ENCODE measurements at regions not wholly inside any gene's neighbourhood (a gene's known extent, or its start where the extent isn't known, plus 50 kb on each side); places are given as distances from the start of the nearest gene placed in this dataset.
A peak's percentile ranks its signal among the peaks of the same experiment; 100 is the strongest.

DNA sequence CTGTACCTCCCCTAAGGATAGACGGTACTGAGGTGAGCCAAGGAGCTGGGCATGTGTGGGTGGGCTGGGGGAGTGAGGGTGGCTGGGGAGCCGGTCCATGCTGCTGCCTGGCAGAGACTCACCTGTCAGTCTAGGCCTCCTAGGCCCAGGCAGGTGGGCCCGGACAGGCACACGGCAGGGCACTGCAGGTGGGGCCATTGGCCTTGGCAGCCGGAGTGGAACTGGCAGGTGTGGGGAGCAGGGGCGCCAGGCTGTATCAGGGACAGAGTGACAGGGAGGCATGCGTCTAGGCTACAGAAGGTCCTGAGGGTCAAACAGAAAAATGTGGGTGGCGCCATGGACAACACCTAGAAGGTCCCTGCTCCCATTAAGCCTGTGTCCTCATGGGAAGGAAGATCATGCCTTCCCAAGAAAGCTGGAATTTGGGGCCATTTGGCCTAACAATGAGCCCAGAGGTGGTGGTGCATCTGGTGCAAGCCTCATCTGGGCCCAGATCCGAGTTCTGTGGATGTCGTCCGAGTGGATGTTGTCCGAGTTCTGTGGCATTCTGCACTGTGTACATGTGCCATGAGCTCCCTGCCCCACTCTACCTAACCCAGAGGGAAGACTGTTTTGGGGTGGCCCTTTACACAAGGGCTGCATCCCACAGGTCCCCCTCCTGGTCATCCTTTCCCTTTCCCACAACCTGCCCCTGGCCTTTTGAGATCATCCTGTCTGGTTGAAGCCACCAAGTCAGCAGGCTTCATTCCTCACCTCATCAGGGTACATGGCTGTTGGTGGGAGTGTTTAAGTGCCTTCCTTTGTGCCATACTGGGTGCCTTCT is 249.7 kb downstream of the GLI2 start:
- no peak for DNase-seq
- intact Hi-C loops (cut with DNase I; ENCODE audit: low total_unique reads) = no loop called here
- H3K9me3 ChIP-seq = no peaks in the 10 kb centered on the region
- H3K27me3 ChIP-seq = no peaks in the 10 kb centered on the region
- TF ChIP-seq, protein P1, sequence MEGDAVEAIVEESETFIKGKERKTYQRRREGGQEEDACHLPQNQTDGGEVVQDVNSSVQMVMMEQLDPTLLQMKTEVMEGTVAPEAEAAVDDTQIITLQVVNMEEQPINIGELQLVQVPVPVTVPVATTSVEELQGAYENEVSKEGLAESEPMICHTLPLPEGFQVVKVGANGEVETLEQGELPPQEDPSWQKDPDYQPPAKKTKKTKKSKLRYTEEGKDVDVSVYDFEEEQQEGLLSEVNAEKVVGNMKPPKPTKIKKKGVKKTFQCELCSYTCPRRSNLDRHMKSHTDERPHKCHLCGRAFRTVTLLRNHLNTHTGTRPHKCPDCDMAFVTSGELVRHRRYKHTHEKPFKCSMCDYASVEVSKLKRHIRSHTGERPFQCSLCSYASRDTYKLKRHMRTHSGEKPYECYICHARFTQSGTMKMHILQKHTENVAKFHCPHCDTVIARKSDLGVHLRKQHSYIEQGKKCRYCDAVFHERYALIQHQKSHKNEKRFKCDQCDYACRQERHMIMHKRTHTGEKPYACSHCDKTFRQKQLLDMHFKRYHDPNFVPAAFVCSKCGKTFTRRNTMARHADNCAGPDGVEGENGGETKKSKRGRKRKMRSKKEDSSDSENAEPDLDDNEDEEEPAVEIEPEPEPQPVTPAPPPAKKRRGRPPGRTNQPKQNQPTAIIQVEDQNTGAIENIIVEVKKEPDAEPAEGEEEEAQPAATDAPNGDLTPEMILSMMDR (IDR thresholded peaks at IDR 0.05) = no peak
- no peak for TF ChIP-seq POLR2A (IDR thresholded peaks at IDR 0.05)
- H3K27ac ChIP-seq = no peak overlapping the region
- H3K4me1 ChIP-seq = no peaks in the 10 kb centered on the region
- H3K4me3 ChIP-seq = no peak overlapping the region
- H3K36me3 ChIP-seq = no peaks in the 10 kb centered on the region

DNA sequence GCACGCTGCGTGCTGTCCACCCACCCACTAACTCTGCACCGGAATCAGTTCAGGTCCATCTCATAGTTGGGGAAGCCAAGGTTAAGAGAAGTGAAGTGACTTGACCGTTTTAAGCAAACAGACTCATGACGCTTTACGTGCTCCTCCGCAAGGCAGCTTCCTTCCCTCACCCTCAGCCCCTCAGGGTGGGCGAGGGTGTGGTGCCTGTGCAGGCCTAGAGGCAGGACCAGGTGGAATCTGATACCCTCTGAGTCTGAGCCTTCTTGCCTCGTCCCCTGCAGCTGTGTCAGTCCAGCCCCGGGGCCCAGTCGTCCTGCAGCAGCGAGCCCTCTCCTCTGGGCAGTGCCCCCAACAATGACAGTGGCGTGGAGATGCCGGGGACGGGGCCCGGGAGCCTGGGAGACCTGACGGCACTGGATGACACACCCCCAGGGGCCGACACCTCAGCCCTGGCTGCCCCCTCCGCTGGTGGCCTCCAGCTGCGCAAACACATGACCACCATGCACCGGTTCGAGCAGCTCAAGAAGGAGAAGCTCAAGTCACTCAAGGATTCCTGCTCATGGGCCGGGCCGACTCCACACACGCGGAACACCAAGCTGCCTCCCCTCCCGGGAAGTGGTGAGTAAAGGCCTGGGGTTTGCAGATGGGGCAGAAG is 250.5 kb downstream of the GLI2 start:
- Histone ChIP-seq H3K4me3 (no peak overlapping the region), H3K4me1 (no peaks in the 10 kb centered on the region), H3K36me3 (no peaks in the 10 kb centered on the region), H3K27ac (no peak overlapping the region), H3K9me3 (no peaks in the 10 kb centered on the region), H3K27me3 (no peaks in the 10 kb centered on the region)
- intact Hi-C loops (cut with DNase I; ENCODE audit: low total_unique reads) = no loop called here
- DNase-seq = no peak
- TF ChIP-seq, protein P1 (IDR thresholded peaks at IDR 0.05) = no peak
- TF ChIP-seq POLR2A (IDR thresholded peaks at IDR 0.05) = no peak

- Histone ChIP-seq H3K36me3 (no peaks in the 10 kb centered on the region), H3K4me1 (no peaks in the 10 kb centered on the region), H3K27me3 (no peaks in the 10 kb centered on the region), H3K4me3 (no peak overlapping the region), H3K9me3 (no peaks in the 10 kb centered on the region), H3K27ac (no peak overlapping the region)
- intact Hi-C loops (cut with DNase I; ENCODE audit: low total_unique reads) = no loop called here
- TF ChIP-seq POLR2A (IDR thresholded peaks at IDR 0.05) = no peak
- TF ChIP-seq, protein P1 (IDR thresholded peaks at IDR 0.05) = no peak
- peak in 1 of 2 donors; percentile 6 for DNase-seq
Measured at GRCh38 chr2:120986898-120987650, 251.4 kb downstream of the GLI2 start.

GRCh38 chr2:120988051-120988699 is 252.5 kb downstream of the GLI2 start:
- H3K27me3 ChIP-seq = no peaks in the 10 kb centered on the region
- no peaks in the 10 kb centered on the region for H3K36me3 ChIP-seq
- H3K4me3 ChIP-seq = no peak overlapping the region
- no peaks in the 10 kb centered on the region for H3K9me3 ChIP-seq
- no peaks in the 10 kb centered on the region for H3K4me1 ChIP-seq
- no peak for TF ChIP-seq POLR2A (IDR thresholded peaks at IDR 0.05)
- TF ChIP-seq, protein P1 (IDR thresholded peaks at IDR 0.05) = no peak
- H3K27ac ChIP-seq = no peak overlapping the region
- intact Hi-C loops (cut with DNase I; ENCODE audit: low total_unique reads) = no loop called here
- DNase-seq = peak in 1 of 2 donors; percentile 1
